GM15510 (cell line): ENCODE measurements at regions not wholly inside any gene's neighbourhood (a gene's known extent, or its start where the extent isn't known, plus 50 kb on each side); places are given as distances from the start of the nearest gene placed in this dataset.

Experiments used
- POLR2A ChIP-seq: IDR thresholded peaks from 3 replicates; pipeline ENCODE4 v1.6.1; 2011; ENCODE audit warnings: borderline replicate concordance; ENCODE audit not compliant: insufficient read length; ENCODE audit errors: extremely low read depth

GRCh38 chrX:4668802-4669536, 955.5 kb upstream of the PRKX start:
- TF ChIP-seq POLR2A, result no peak

DNA sequence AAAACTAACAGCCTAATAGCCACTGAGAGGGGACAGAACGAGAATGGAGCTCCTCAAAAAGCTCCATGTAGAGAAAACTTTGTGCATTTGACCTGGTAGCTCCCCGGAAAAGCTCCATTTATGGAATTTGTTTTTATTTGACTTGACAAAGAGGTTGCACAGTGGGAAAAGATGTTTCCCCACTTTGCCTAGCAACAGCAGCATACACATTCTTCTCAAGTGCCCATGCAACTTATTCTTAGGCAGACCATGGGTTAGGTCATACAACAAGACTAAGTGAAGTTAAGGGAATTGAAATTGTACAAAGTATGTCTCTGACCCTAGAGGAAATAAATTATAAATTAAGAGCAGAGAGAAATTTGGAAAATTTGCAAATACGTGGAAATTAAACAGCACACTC, 949.6 kb upstream of the PRKX start:
- TF ChIP-seq POLR2A, result no peak

DNA sequence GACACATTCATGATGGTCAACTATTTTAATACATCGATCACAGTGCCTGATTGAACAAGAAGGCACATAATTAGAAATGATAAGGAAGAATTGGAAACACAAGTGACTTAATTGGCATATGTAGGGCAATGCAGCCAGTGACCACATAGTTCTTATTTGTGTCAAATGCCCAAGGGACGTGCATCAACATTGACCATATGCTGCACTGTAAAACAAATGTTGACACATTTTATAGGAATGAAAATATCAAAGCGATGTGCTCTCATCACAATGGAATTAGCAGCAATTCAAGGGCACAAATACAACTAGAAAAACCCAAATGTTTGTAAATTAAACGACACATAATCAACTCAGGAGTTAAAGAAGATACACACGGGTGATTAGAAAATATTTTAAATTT, 948.3 kb upstream of the PRKX start:
- TF ChIP-seq POLR2A, result no peak

GRCh38 chrX:4656419-4656818, 943.0 kb upstream of the PRKX start:
- TF ChIP-seq POLR2A, result no peak

- TF ChIP-seq POLR2A, result no peak
These were observed 942.3 kb upstream of the PRKX start for GRCh38 chrX:4655743-4656142.

GRCh38 chrX:4642114-4642513, 928.7 kb upstream of the PRKX start:
- no peak for TF ChIP-seq POLR2A

- no peak for TF ChIP-seq POLR2A
These were observed 924.6 kb upstream of the PRKX start for GRCh38 chrX:4638036-4638435.

- TF ChIP-seq POLR2A, result no peak
These were observed 914.0 kb upstream of the PRKX start for GRCh38 chrX:4627414-4627813.

DNA sequence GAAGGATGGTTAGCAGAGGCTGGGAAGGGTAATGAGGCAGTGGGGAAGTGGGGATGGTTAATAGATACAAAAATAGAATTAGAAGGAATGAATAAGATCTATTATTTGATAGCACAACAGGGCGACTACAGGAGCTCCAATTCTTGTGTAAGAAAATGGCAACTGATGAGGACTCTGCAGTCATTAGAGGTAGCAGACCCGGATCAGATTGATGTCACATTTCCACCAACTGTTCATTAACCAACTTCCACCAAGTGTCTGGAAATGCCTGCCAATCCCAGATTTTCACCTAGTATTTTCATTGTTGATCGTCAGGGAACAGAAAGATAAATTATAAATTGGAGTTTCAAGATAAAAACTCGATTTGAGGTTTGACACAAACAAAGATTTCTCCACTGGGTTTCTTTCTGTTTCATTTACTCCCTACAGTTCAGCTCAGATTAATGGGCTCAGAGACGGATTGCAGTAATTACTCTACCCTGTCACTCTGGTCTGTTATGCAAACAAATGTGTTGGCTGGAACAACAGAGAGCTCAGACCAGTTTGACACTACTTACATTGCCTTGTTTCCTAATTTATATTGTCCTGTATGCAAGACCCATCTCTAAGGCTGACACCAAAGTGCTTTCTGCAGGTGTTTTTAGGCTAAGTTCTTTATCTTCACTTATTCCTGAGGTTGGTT, 909.2 kb upstream of the PRKX start:
- no peak for TF ChIP-seq POLR2A

DNA sequence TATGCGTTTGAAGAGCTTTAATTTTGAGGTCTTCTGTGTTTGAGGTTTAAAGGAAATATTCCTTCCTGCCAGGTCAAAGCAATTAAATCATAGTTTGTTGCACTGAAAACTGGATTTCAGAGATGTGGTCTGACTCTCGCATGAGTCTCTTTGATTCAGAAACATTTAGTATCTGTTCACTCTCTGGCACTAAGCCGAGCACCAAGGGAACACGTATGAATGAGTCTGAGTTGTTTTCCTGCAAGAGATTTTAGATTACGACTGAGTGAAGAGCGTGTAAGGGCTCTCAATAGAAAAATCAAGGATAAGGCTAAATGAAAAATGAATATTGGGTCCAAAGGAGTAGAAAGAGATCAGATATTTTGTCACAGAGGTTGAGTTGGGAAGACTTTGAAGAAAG, 875.4 kb upstream of the PRKX start:
- TF ChIP-seq POLR2A, result no peak

DNA sequence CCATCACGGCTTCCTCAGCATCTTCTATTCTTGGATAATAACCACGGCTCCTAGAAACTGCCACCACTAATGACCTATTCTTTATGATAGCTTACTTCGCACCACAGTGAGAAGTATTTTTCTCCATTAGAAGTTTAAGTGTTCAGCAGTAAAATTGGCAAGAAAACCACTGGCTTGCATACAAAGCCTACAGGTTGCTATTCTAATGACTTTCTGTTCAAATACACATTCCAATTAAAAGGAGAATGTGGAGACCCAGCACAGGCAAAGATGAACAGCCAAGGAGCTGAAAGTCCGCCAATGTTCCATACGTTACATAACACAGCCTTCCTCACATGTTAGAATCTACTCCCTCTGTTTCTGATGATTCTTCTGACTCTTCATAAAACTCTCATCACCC, 875.0 kb upstream of the PRKX start:
- TF ChIP-seq POLR2A, result no peak

- no peak for TF ChIP-seq POLR2A
These were observed 874.6 kb upstream of the PRKX start for GRCh38 chrX:4588056-4588455.

DNA sequence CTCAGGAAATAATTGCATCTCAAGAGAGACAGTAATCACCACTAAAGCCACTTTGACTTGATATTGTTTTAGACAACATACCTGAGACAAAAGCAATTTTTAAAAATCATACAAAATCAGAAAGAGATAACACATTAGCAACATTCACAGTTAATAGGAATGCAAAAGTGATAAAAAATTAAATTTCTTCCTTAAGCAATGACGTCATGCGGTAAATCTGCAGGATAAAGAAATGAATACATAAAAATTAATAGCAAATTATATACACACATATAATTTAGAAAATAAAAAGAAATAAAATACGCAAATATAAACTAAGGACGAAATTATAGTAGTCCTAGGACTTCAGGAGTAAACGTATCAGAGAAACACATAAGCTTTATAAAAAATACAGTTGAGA, 866.5 kb upstream of the PRKX start:
- TF ChIP-seq POLR2A, result no peak

GRCh38 chrX:4579480-4579879, 866.0 kb upstream of the PRKX start:
- TF ChIP-seq POLR2A, result no peak

DNA sequence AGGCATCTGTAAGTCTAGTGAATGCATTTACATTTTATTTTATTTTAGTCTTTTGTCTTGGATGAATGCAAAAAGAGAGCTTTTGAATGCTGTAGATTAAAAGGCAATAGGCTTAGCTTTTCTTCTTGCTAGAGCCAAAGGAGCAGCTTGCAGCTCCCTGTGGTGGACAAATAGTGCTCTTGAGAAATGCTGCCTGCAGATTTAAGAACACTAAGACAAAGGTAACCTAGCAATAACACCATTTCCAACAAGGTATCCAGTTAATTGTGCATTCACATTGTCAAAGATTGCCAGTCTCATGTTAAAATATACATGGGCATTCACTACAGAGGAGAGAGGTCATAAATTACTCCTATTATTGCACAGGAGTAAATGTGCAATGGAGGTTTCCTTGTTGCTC, 859.2 kb upstream of the PRKX start:
- TF ChIP-seq POLR2A, result no peak

DNA sequence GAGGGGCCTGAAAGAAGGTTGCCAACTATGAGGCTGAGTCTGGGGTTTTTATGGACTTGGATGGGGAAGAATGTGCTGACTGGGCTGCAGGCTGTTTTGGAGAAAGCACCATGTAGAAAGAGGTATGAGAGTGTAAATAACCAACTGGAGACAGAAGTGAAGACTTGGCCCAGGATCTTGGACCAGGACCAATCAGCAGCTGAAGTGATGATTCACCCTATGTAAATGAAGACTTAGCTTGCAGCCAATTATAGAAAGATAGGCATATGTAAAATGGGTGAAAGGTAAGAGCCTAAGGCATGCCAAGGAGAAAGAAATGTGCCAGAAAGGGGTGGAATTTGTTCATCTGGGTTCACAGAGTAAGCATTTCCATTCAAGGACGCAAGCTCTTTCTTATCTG, 856.7 kb upstream of the PRKX start:
- TF ChIP-seq POLR2A, result no peak
